HEK293 (cell line): ENCODE measurements at regions not wholly inside any gene's neighbourhood (a gene's known extent, or its start where the extent isn't known, plus 50 kb on each side); places are given as distances from the start of the nearest gene placed in this dataset.

Experiments
- CTCF ChIA-PET: fragments of 350-600 bp; formaldehyde crosslinking; extraction: SDS; loops from one replicate; lab custom pipeline; 2021; ENCODE audit warnings: antibody characterized with exemption; lab: Yijun Ruan, JAX
- POLR2A ChIA-PET: fragments of 300-600 bp; formaldehyde crosslinking; extraction: SDS; loops from one replicate; lab custom pipeline; 2020; ENCODE audit warnings: antibody characterized with exemption, inconsistent platforms; lab: Yijun Ruan, JAX
- H3K27ac ChIP-seq: fragments of 200-500 bp; sonication (Bioruptor generic); 2 replicates; pipeline ENCODE4 v1.5.1; 2014; ENCODE audit warnings: low read depth, low read length, control low read depth, inconsistent platforms; ENCODE audit errors: extremely low read depth
- H3K36me3 ChIP-seq, 2 experiments: fragments of 200-500 bp in 1 of 2; sonication (Bioruptor generic) in 1 of 2; 1 replicate in 1 of 2; 2 replicates in 1 of 2; pipeline ENCODE4 v1.5.1; 2014 to 2017; ENCODE audit warnings: inconsistent platforms in 2 of 2, low read length in 2 of 2; ENCODE audit not compliant: control insufficient read depth in 2 of 2, insufficient read depth in 1 of 2
- H3K4me1 ChIP-seq: fragments of 200-500 bp; sonication (Bioruptor generic); 2 replicates; pipeline ENCODE4 v1.5.1; 2014; ENCODE audit warnings: mild to moderate bottlenecking, low read length, inconsistent platforms; ENCODE audit not compliant: control insufficient read depth, insufficient read depth
- H3K4me3 ChIP-seq: 2 replicates; pipeline ENCODE4 v1.5.1; 2011; ENCODE audit warnings: low read depth, mild to moderate bottlenecking, control low read depth, low read length, moderate library complexity
- H3K9me3 ChIP-seq: fragments of 200-500 bp; sonication (Bioruptor generic); 2 replicates; pipeline ENCODE4 v1.5.1; 2014; ENCODE audit warnings: low read depth, low read length, inconsistent platforms; ENCODE audit not compliant: control insufficient read depth, insufficient read depth
- FEZF1 ChIP-seq: fragments of 450-650 bp; formaldehyde crosslinking; IDR thresholded peaks from 2 replicates; pipeline ENCODE4 v1.5.1; 2016; ENCODE audit warnings: missing biosample characterization, missing genetic modification characterization
- KLF9 ChIP-seq: fragments of 450-650 bp; formaldehyde crosslinking; IDR thresholded peaks from 2 replicates; pipeline ENCODE4 v1.5.1; 2016; ENCODE audit warnings: missing biosample characterization, missing genetic modification characterization, low read depth
- TCF7L2 ChIP-seq: IDR thresholded peaks from 2 replicates; pipeline ENCODE4 v1.6.1; 2011; ENCODE audit warnings: low read depth, mild to moderate bottlenecking, inconsistent platforms, low read length, moderate library complexity, borderline replicate concordance
- ZBTB48 ChIP-seq: fragments of 450-650 bp; formaldehyde crosslinking; IDR thresholded peaks from 2 replicates; pipeline ENCODE4 v1.5.1; 2016; ENCODE audit warnings: missing biosample characterization, missing genetic modification characterization
- ZBTB49 ChIP-seq: fragments of 450-650 bp; formaldehyde crosslinking; IDR thresholded peaks from 2 replicates; pipeline ENCODE4 v1.5.1; 2016; ENCODE audit warnings: missing biosample characterization, missing genetic modification characterization, low read depth
- ZFHX2 ChIP-seq: fragments of 450-650 bp; formaldehyde crosslinking; conservative IDR thresholded peaks from 2 replicates; pipeline ENCODE4 v1.5.1; 2016; ENCODE audit warnings: missing biosample characterization, missing genetic modification characterization
- ZFP69B ChIP-seq: fragments of 450-650 bp; formaldehyde crosslinking; IDR thresholded peaks from 2 replicates; pipeline ENCODE4 v1.5.1; 2016; ENCODE audit warnings: missing biosample characterization, missing genetic modification characterization
- ZNF121 ChIP-seq: fragments of 450-650 bp; formaldehyde crosslinking; IDR thresholded peaks from 2 replicates; pipeline ENCODE4 v1.5.1; 2016; ENCODE audit warnings: missing biosample characterization, missing genetic modification characterization
- ZNF157 ChIP-seq: fragments of 450-650 bp; formaldehyde crosslinking; IDR thresholded peaks from 2 replicates; pipeline ENCODE4 v1.5.1; 2016; ENCODE audit warnings: missing biosample characterization, missing genetic modification characterization
- ZNF223 ChIP-seq: fragments of 450-650 bp; formaldehyde crosslinking; IDR thresholded peaks from 2 replicates; pipeline ENCODE4 v1.5.1; 2016; ENCODE audit warnings: missing biosample characterization, missing genetic modification characterization
- ZNF473 ChIP-seq: fragments of 450-650 bp; formaldehyde crosslinking; IDR thresholded peaks from 2 replicates; pipeline ENCODE4 v1.5.1; 2017; ENCODE audit warnings: missing biosample characterization, missing genetic modification characterization
- ZNF639 ChIP-seq: fragments of 450-650 bp; formaldehyde crosslinking; IDR thresholded peaks from 2 replicates; pipeline ENCODE4 v1.5.1; 2016; ENCODE audit warnings: missing biosample characterization, missing genetic modification characterization
- ZNF660 ChIP-seq: fragments of 450-650 bp; IDR thresholded peaks from 2 replicates; pipeline ENCODE4 v1.5.1; 2018; ENCODE audit warnings: missing biosample characterization, mild to moderate bottlenecking, missing genetic modification characterization
- ZNF76 ChIP-seq: fragments of 450-650 bp; formaldehyde crosslinking; IDR thresholded peaks from 2 replicates; pipeline ENCODE4; 2016; ENCODE audit warnings: low read depth, missing biosample characterization, missing genetic modification characterization, borderline replicate concordance
- ZSCAN16 ChIP-seq: fragments of 450-650 bp; formaldehyde crosslinking; IDR thresholded peaks from 2 replicates; pipeline ENCODE4 v1.5.1; 2016; ENCODE audit warnings: missing biosample characterization, missing genetic modification characterization
- ZSCAN23 ChIP-seq: fragments of 450-650 bp; formaldehyde crosslinking; IDR thresholded peaks from 2 replicates; pipeline ENCODE4 v1.5.1; 2016; ENCODE audit warnings: missing biosample characterization, missing genetic modification characterization
- TF ChIP-seq, protein P1 (sequence below): fragments of 450-650 bp; formaldehyde crosslinking; IDR thresholded peaks from 2 replicates; pipeline ENCODE4 v1.5.1; 2016; ENCODE audit warnings: missing biosample characterization, missing genetic modification characterization
- TF ChIP-seq, protein P2 (sequence below): fragments of 450-650 bp; formaldehyde crosslinking; IDR thresholded peaks from 2 replicates; pipeline ENCODE4 v1.5.1; 2016; ENCODE audit warnings: missing biosample characterization, missing genetic modification characterization

DNA sequence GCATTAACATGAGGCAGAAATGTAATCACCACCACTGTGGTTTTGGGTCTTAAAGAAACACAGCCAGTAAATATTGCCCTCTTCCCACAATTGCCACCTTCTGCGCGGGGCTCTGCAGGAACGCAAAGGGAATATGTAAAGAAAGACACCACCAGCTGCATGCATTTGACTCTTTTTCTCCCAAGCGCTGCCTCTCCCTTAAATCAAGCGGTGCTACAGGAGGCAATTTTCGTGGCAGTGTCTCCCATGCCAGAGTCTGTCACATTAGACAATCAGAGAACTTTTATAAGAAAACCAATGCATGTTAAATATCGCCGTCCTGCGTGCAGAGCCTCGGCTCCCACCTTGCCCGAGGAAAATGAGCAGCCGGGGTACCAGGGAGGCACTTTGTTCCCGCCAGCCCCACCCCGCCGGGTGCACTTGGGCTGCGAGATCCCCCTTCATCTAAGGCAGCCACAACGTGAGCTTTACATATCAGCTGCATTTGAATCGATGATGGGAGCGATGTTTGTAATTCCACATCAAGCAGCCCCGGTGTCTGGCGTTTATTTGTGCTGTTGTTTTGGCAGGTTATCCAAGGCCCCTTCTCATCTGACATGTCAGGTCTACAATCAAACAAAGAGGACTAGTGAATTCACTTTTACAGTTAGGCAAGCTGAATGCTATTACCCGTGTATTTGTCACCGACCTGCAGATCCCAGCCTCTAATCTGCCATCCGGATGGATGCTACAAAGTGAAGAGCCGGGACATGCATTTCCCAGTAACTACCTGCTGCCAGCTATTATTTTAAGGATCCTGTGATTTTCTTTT is 72.3 kb upstream of the MGMT start:
- ChIA-PET CTCF (no interaction called here), POLR2A (no interaction called here)
- Histone ChIP-seq H3K4me3 (no peak overlapping the region), H3K4me1 (no peaks in the 10 kb centered on the region; the same call in 1 of the 2 replicates), H3K36me3 (no peaks in the 10 kb centered on the region), H3K9me3 (no peaks in the 10 kb centered on the region), H3K27ac (no peak overlapping the region)
- no peak for TF ChIP-seq ZFHX2 (tag by site-specific recombination)
- TF ChIP-seq, protein P1, sequence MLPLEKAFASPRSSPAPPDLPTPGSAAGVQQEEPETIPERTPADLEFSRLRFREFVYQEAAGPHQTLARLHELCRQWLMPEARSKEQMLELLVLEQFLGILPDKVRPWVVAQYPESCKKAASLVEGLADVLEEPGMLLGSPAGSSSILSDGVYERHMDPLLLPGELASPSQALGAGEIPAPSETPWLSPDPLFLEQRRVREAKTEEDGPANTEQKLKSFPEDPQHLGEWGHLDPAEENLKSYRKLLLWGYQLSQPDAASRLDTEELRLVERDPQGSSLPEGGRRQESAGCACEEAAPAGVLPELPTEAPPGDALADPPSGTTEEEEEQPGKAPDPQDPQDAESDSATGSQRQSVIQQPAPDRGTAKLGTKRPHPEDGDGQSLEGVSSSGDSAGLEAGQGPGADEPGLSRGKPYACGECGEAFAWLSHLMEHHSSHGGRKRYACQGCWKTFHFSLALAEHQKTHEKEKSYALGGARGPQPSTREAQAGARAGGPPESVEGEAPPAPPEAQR (tag by site-specific recombination) = no peak
- no peak for TF ChIP-seq ZNF473 (tag by site-specific recombination)
- no peak for TF ChIP-seq TCF7L2
- TF ChIP-seq FEZF1 (tag by site-specific recombination) = no peak
- TF ChIP-seq ZSCAN23 = no peak
- TF ChIP-seq ZBTB49 (tag by site-specific recombination) = no peak
- TF ChIP-seq, protein P2, sequence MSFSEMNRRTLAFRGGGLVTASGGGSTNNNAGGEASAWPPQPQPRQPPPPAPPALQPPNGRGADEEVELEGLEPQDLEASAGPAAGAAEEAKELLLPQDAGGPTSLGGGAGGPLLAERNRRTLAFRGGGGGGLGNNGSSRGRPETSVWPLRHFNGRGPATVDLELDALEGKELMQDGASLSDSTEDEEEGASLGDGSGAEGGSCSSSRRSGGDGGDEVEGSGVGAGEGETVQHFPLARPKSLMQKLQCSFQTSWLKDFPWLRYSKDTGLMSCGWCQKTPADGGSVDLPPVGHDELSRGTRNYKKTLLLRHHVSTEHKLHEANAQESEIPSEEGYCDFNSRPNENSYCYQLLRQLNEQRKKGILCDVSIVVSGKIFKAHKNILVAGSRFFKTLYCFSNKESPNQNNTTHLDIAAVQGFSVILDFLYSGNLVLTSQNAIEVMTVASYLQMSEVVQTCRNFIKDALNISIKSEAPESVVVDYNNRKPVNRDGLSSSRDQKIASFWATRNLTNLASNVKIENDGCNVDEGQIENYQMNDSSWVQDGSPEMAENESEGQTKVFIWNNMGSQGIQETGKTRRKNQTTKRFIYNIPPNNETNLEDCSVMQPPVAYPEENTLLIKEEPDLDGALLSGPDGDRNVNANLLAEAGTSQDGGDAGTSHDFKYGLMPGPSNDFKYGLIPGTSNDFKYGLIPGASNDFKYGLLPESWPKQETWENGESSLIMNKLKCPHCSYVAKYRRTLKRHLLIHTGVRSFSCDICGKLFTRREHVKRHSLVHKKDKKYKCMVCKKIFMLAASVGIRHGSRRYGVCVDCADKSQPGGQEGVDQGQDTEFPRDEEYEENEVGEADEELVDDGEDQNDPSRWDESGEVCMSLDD (tag by site-specific recombination) = no peak
- no peak for TF ChIP-seq ZSCAN16 (tag by site-specific recombination)
- no peak for TF ChIP-seq ZNF639 (tag by site-specific recombination)
- no peak for TF ChIP-seq ZNF76
- no peak for TF ChIP-seq KLF9
- TF ChIP-seq ZFP69B (tag by site-specific recombination) = no peak
- TF ChIP-seq ZBTB48 (tag by site-specific recombination) = no peak
- no peak for TF ChIP-seq ZNF223 (tag by site-specific recombination)
- no peak for TF ChIP-seq ZNF660 (tag by site-specific recombination)
- TF ChIP-seq ZNF157 (tag by site-specific recombination) = no peak
- TF ChIP-seq ZNF121 = no peak
